Vagina (tissue), 2 donors: ENCODE measurements at regions not wholly inside any gene's neighbourhood (a gene's known extent, or its start where the extent isn't known, plus 50 kb on each side); places are given as distances from the start of the nearest gene placed in this dataset.
"Not testable (repeated sequence)": the region's sequence is repeated elsewhere in the genome, so short reads cannot be mapped to it uniquely, and the experiment has no call there.

ENCODE experiments used
- DNase-seq, 2 donors: peaks; one replicate each; pipeline ENCODE4 v3.0.0-alpha.2; 2017; ENCODE audit errors: extremely low spot score in 2 of 2
- H3K27ac ChIP-seq: fragments of 200-600 bp; sonication (generic); one replicate; pipeline ENCODE4 v1.5.1; 2019
- H3K27me3 ChIP-seq: fragments of 200-600 bp; sonication (generic); one replicate; pipeline ENCODE4 v1.5.1; 2019
- H3K36me3 ChIP-seq, 2 donors: fragments of 200-600 bp; sonication (generic); one replicate each; pipeline ENCODE4 v1.5.1; 2017 to 2019
- H3K4me1 ChIP-seq: fragments of 200-600 bp; sonication (generic); one replicate; pipeline ENCODE4 v1.5.1; 2019
- H3K4me3 ChIP-seq, 2 donors: fragments of 200-600 bp; sonication (generic); 1 replicate in 1 of 2; 2 replicates in 1 of 2; pipeline ENCODE4 v1.5.1; 2016 to 2019
- H3K9me3 ChIP-seq: fragments of 200-600 bp; sonication (generic); one replicate; pipeline ENCODE4 v1.5.1; 2019
- CTCF ChIP-seq, 3 experiments: fragments of 450-650 bp in 2 of 3; fragments of 200-600 bp in 1 of 3; sonication (generic) in 1 of 3; IDR thresholded peaks; one replicate each; pipeline ENCODE4 v1.5.1; 2017 to 2019; ENCODE audit warnings: antibody characterized with exemption in 3 of 3, mild to moderate bottlenecking in 2 of 3, moderate library complexity in 2 of 3
- POLR2A ChIP-seq, 2 donors: fragments of 450-650 bp; IDR thresholded peaks; one replicate each; pipeline ENCODE4 v1.6.1; 2017; ENCODE audit warnings: antibody characterized with exemption in 2 of 2, mild to moderate bottlenecking in 2 of 2, moderate library complexity in 2 of 2
- POLR2AphosphoS5 ChIP-seq, 2 donors: sonication (generic); formaldehyde crosslinking; IDR thresholded peaks; one replicate each; pipeline ENCODE4 v1.9.0; 2017; ENCODE audit warnings: antibody characterized with exemption in 2 of 2, mild to moderate bottlenecking in 2 of 2, low read depth in 1 of 2; ENCODE audit not compliant: insufficient read depth in 1 of 2
- intact Hi-C: fragments of 100-400 bp; cut with DNase I; formaldehyde crosslinking; loops from one replicate; pipeline ENCODE4 v1.15.1; 2023

DNA sequence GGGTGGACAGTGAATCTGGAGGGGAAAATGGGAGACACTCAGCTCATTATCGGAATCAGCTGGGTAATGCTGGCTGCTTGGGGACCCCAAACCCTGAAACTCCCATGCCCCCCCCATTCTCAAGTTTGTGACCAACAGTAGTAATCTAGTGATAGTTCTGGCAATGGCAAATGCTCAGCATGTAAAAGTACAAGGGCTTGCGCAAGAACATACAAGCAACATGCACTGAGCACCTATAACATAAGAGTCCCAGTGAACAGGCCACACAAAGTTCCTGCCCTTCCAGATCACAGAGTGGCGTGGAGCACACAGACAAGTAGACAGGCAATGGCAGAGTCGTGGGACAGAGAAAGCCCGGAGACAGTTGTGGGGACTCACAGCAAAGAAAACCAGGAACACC is 407.9 kb downstream of the MED13L start:
- Histone ChIP-seq H3K27me3 (no peaks in the 10 kb centered on the region), H3K4me1 (peaks cover 11% of the 10 kb centered on the region), H3K27ac (no peak overlapping the region), H3K4me3 (no peak overlapping the region), H3K36me3 (no peaks in the 10 kb centered on the region), H3K9me3 (no peaks in the 10 kb centered on the region)
- intact Hi-C loops: no loop called here
- no peak for TF ChIP-seq POLR2A (IDR thresholded peaks at IDR 0.05)
- TF ChIP-seq CTCF (IDR thresholded peaks at IDR 0.05): no peak
- no peak for TF ChIP-seq POLR2AphosphoS5 (IDR thresholded peaks at IDR 0.05; ENCODE audit: insufficient read depth in 1 of 2, low read depth in 1 of 2)
- no peak for DNase-seq

GRCh38 chr12:115868624-115869023 is 408.9 kb downstream of the MED13L start:
- no peak overlapping the region for H3K27ac ChIP-seq
- H3K4me1 ChIP-seq: peaks cover 13% of the 10 kb centered on the region
- H3K36me3 ChIP-seq: no peaks in the 10 kb centered on the region
- H3K4me3 ChIP-seq: no peak overlapping the region
- H3K27me3 ChIP-seq: no peaks in the 10 kb centered on the region
- TF ChIP-seq CTCF (IDR thresholded peaks at IDR 0.05) (no peak), POLR2A (IDR thresholded peaks at IDR 0.05) (no peak), POLR2AphosphoS5 (IDR thresholded peaks at IDR 0.05; ENCODE audit: insufficient read depth in 1 of 2, low read depth in 1 of 2) (no peak)
- intact Hi-C loops: no loop called here
- no peak for DNase-seq
- no peaks in the 10 kb centered on the region for H3K9me3 ChIP-seq

GRCh38 chr12:115867854-115868253 is 409.6 kb downstream of the MED13L start:
- no peak overlapping the region for H3K4me3 ChIP-seq
- no peaks in the 10 kb centered on the region for H3K9me3 ChIP-seq
- intact Hi-C loops: no loop called here
- H3K4me1 ChIP-seq: peaks cover 13% of the 10 kb centered on the region
- no peak overlapping the region for H3K27ac ChIP-seq
- no peaks in the 10 kb centered on the region for H3K27me3 ChIP-seq
- no peaks in the 10 kb centered on the region for H3K36me3 ChIP-seq
- TF ChIP-seq POLR2A (IDR thresholded peaks at IDR 0.05): no peak
- no peak for TF ChIP-seq CTCF (IDR thresholded peaks at IDR 0.05)
- TF ChIP-seq POLR2AphosphoS5 (IDR thresholded peaks at IDR 0.05; ENCODE audit: insufficient read depth in 1 of 2, low read depth in 1 of 2): no peak
- no peak for DNase-seq

GRCh38 chr12:115866909-115867525 is 410.5 kb downstream of the MED13L start:
- DNase-seq: no peak
- H3K4me3 ChIP-seq: no peak overlapping the region
- intact Hi-C loops: no loop called here
- peaks cover 13% of the 10 kb centered on the region for H3K4me1 ChIP-seq
- H3K27me3 ChIP-seq: no peaks in the 10 kb centered on the region
- no peaks in the 10 kb centered on the region for H3K9me3 ChIP-seq
- H3K27ac ChIP-seq: no peak overlapping the region
- TF ChIP-seq CTCF (IDR thresholded peaks at IDR 0.05) (no peak), POLR2AphosphoS5 (IDR thresholded peaks at IDR 0.05; ENCODE audit: insufficient read depth in 1 of 2, low read depth in 1 of 2) (no peak), POLR2A (IDR thresholded peaks at IDR 0.05) (no peak)
- H3K36me3 ChIP-seq: no peaks in the 10 kb centered on the region

- not testable (repeated sequence) for H3K27ac ChIP-seq, DNase-seq
These were observed 411.2 kb downstream of the MED13L start for GRCh38 chr12:115866281-115866680.

More at GRCh38 chr12:115866281-115866680, 411.2 kb downstream of the MED13L start:
- H3K9me3 ChIP-seq, H3K4me3 ChIP-seq, H3K27me3 ChIP-seq, intact Hi-C loops, H3K36me3 ChIP-seq: not testable (repeated sequence)
- peaks cover 13% of the 10 kb centered on the region for H3K4me1 ChIP-seq
